GM18499 (cell line): ENCODE measurements at regions not wholly inside any gene's neighbourhood (a gene's known extent, or its start where the extent isn't known, plus 50 kb on each side); places are given as distances from the start of the nearest gene placed in this dataset.
"Not testable (repeated sequence)": the region's sequence is repeated elsewhere in the genome, so short reads cannot be mapped to it uniquely, and the experiment has no call there.

Experiments
- ATAC-seq: cut with Tn5 transposase; IDR thresholded peaks from one replicate; pipeline ENCODE4 v1.9.1; 2021; ENCODE audit warnings: moderate number of reproducible peaks; ENCODE audit not compliant: insufficient read depth, unreplicated experiment

- ATAC-seq: no peak
Observed at GRCh38 chrX:114037515-114037914, 546.4 kb upstream of the HTR2C start.

- no peak for ATAC-seq
Observed at GRCh38 chrX:114028907-114029662, 554.8 kb upstream of the HTR2C start.

- no peak for ATAC-seq
Observed at GRCh38 chrX:114017086-114017485, 566.8 kb upstream of the HTR2C start.

GRCh38 chrX:114015966-114016365 is 567.9 kb upstream of the HTR2C start:
- no peak for ATAC-seq

- no peak for ATAC-seq
Observed at GRCh38 chrX:114006664-114007063, 577.2 kb upstream of the HTR2C start.

- no peak for ATAC-seq
Observed at GRCh38 chrX:113996781-113997180, 587.1 kb upstream of the HTR2C start.

GRCh38 chrX:113991720-113992119 is 592.2 kb upstream of the HTR2C start:
- ATAC-seq: not testable (repeated sequence)

GRCh38 chrX:113990669-113991068 is 593.2 kb upstream of the HTR2C start:
- not testable (repeated sequence) for ATAC-seq

GRCh38 chrX:113988315-113988935 is 595.5 kb upstream of the HTR2C start:
- ATAC-seq: not testable (repeated sequence)

GRCh38 chrX:113986427-113986826 is 597.5 kb upstream of the HTR2C start:
- ATAC-seq: no peak

GRCh38 chrX:113982766-113983165 is 601.1 kb upstream of the HTR2C start:
- no peak for ATAC-seq

- ATAC-seq: no peak
Observed at GRCh38 chrX:113980953-113981352, 602.9 kb upstream of the HTR2C start.

GRCh38 chrX:113977887-113978286 is 606.0 kb upstream of the HTR2C start:
- ATAC-seq: no peak

- no peak for ATAC-seq
Observed at GRCh38 chrX:113975441-113975840, 608.4 kb upstream of the HTR2C start.

- no peak for ATAC-seq
Observed at GRCh38 chrX:113974881-113975280, 609.0 kb upstream of the HTR2C start.

- ATAC-seq: no peak
Observed at GRCh38 chrX:113973706-113974105, 610.2 kb upstream of the HTR2C start.

GRCh38 chrX:113966791-113967190 is 617.1 kb upstream of the HTR2C start:
- no peak for ATAC-seq

GRCh38 chrX:113962343-113962742 is 621.5 kb upstream of the HTR2C start:
- ATAC-seq: no peak

GRCh38 chrX:113959912-113960626 is 623.8 kb upstream of the HTR2C start:
- no peak for ATAC-seq

- no peak for ATAC-seq
Observed at GRCh38 chrX:113956936-113957335, 627.0 kb upstream of the HTR2C start.

- ATAC-seq: no peak
Observed at GRCh38 chrX:113954297-113954696, 629.6 kb upstream of the HTR2C start.
